ENCODE measurements at regions not wholly inside any gene's neighbourhood (a gene's known extent, or its start where the extent isn't known, plus 50 kb on each side); places are given as distances from the start of the nearest gene placed in this dataset.

DNA sequence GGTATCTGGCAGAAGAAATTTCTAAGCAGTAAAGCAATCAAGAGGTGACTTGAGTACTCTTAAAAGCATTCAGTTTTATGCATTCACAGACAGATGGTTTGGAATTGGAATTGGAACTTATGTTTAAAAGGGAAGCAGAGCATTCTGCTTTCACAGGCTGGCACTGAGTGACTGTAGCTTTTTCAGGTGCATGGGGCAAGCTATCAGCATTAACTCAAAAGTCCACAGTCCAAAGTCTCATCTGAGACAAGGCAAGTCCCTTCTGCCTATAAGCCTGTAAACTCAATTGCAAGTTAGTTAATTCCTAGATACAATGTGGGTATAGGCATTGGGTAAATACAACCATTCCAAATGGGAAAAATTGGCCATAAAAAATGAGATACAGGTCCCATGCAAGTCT is 1620.3 kb downstream of the MRPL39 start:
- no peaks in the 10 kb centered on the region for H3K36me3 Mint-ChIP-seq
- H3K9me3 Mint-ChIP-seq: peaks cover 7% of the 10 kb centered on the region
- peaks cover 3% of the 10 kb centered on the region for H3K27me3 Mint-ChIP-seq
- no peak overlapping the region for H3K4me3 Mint-ChIP-seq
- no peak for DNase-seq (ENCODE audit: low spot score in 2 of 2)
- H3K4me1 Mint-ChIP-seq: no peaks in the 10 kb centered on the region
- no peak overlapping the region for H3K27ac Mint-ChIP-seq
- no peak for ATAC-seq (ENCODE audit: low read depth)

DNA sequence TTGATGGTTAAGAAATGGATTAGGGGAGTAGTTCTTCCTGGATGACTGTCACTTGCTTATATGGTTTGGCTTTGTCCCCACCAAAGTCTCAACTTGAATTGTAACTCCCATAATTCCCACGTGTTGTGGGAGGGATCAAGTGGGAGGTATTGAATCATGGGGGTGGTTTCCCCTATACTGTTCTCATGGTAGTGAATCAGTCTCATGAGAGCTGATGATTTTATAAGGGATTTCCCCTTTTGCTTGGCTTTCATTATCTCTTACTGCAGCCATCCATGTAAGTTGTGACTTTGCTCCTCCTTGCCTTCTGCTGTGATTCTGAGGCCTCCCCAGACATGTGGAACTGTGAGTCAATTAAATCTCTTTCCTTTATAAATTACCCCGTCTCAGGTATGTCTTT is 1621.1 kb downstream of the MRPL39 start:
- no peak for DNase-seq (ENCODE audit: low spot score in 2 of 2)
- Mint-ChIP-seq H3K4me3 (no peak overlapping the region), H3K4me1 (no peaks in the 10 kb centered on the region), H3K27me3 (peaks cover 3% of the 10 kb centered on the region), H3K27ac (no peak overlapping the region), H3K9me3 (peaks cover 7% of the 10 kb centered on the region), H3K36me3 (no peaks in the 10 kb centered on the region)
- ATAC-seq (ENCODE audit: low read depth): no peak

DNA sequence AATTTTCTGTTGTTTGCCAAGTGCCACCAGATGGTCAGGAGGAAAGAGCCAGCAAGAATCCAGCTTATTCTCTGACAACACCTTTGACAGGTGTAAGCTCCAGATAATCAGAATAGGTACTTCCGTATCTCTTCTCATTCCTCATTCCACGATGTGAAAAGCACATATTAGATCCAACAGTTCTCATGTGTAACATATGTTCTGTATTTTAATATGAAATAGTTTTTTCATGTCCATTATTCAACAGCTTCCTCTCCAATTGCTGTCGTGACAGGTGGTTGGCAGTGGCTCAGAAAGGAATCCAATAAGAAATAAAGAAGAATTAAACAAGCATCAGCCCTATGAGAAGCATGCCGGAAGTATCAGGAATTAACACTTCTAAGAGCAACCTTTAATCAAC is 1624.7 kb downstream of the MRPL39 start:
- DNase-seq (ENCODE audit: low spot score in 2 of 2) (no peak), ATAC-seq (ENCODE audit: low read depth) (no peak)
- H3K9me3 Mint-ChIP-seq: peaks cover 5% of the 10 kb centered on the region
- peaks cover 3% of the 10 kb centered on the region for H3K27me3 Mint-ChIP-seq
- H3K4me3 Mint-ChIP-seq: no peak overlapping the region
- H3K36me3 Mint-ChIP-seq: no peaks in the 10 kb centered on the region
- H3K27ac Mint-ChIP-seq: no peak overlapping the region
- peaks cover 3% of the 10 kb centered on the region for H3K4me1 Mint-ChIP-seq

DNA sequence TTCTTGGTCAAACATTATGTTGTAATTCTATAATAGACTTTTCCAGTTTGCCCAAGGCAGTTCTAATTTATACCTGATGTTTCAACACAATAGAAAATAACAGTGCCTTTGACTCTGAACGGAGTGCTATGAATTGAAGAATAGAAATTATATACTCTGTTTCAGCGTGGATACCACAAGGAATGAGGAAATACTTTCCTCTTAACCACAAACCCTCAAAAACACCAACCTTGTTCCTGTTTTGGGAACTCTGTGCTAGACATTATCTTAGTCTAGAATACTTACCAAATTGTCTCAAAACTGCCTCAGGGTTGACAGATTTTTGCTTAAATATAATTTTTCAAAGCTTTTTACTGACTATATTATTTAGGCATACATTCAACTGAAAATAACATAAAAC is 1629.3 kb downstream of the MRPL39 start:
- peaks cover 3% of the 10 kb centered on the region for H3K4me1 Mint-ChIP-seq
- no peak overlapping the region for H3K27ac Mint-ChIP-seq
- ATAC-seq (ENCODE audit: low read depth) (peak; percentile 44), DNase-seq (ENCODE audit: low spot score in 2 of 2) (no peak)
- H3K4me3 Mint-ChIP-seq: no peak overlapping the region
- H3K36me3 Mint-ChIP-seq: no peaks in the 10 kb centered on the region
- no peaks in the 10 kb centered on the region for H3K27me3 Mint-ChIP-seq
- no peaks in the 10 kb centered on the region for H3K9me3 Mint-ChIP-seq

DNA sequence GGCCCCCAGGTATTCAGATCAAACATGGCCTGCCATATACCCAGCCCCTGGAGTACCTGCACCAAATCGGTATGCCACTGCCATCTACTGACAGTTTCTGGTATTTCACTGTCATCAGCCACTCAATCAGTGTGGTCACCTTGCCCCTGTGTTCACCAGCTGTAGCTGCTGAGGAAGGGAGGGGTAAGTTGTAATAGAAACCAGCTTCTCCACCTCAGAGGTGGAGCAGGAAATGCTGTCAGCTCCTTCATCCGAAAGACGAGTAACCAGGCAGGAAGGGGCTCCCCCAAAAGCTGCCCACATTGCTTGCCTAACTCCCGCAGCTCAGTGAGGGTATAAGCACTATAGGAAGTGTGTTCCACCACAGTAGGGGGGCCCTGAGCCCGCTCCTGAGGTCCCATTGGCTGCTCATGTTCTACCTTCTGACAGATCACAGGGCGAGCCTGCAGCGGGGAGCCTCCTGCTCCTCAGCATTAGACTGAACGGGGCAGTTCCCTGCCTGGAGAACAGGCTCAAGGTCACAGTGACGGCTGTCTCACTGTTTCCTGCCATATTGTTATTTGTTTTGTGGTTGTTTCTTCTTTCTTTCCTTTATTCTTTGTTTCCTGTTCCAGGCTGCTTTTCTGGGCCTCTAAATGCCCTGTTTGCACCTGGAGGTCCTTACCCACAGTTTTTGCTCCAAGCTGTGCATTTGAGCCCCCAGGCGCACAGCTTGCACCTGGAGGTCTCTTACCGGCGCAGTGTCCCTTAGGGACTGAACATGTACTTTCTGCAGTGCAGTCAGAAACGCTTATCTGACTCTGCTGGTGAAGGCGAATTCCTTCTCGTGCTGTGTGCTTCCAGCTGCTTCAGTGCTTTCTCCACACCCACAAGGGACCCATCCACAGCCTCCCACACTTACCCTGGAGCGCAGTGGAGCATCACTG is 1638.3 kb downstream of the MRPL39 start:
- no peaks in the 10 kb centered on the region for H3K27me3 Mint-ChIP-seq
- DNase-seq (ENCODE audit: low spot score in 2 of 2): peak; percentile 87 to 90
- peak overlapping the region; percentile 3 for H3K27ac Mint-ChIP-seq
- no peaks in the 10 kb centered on the region for H3K9me3 Mint-ChIP-seq
- peaks cover 11% of the 10 kb centered on the region for H3K4me1 Mint-ChIP-seq
- H3K4me3 Mint-ChIP-seq: peak overlapping the region; percentile 80
- H3K36me3 Mint-ChIP-seq: no peaks in the 10 kb centered on the region
- peak; percentile 90 for ATAC-seq (ENCODE audit: low read depth)

DNA sequence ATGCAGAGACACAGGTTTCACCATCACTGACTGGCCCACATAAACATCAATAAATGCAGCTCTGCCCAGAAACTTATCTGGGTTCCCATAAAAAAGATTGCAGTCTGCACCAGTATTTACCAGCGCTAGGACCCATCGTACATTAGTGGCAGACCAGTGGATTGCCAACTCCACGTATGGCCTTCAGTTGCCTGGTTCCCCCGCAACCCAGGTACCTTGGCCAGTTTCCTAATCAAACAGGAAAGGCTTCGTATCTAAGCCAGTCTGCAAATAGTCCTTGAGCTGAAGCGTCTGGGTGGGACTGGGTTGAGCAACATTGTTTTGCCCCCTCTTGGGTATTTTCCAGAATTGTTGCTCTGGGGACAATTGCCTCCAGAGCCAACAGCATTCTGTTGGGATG is 1639.3 kb downstream of the MRPL39 start:
- ATAC-seq (ENCODE audit: low read depth) (no peak), DNase-seq (ENCODE audit: low spot score in 2 of 2) (no peak)
- no peaks in the 10 kb centered on the region for H3K9me3 Mint-ChIP-seq
- no peaks in the 10 kb centered on the region for H3K36me3 Mint-ChIP-seq
- H3K4me3 Mint-ChIP-seq: no peak overlapping the region
- peaks cover 14% of the 10 kb centered on the region for H3K4me1 Mint-ChIP-seq
- H3K27me3 Mint-ChIP-seq: no peaks in the 10 kb centered on the region
- H3K27ac Mint-ChIP-seq: no peak overlapping the region

DNA sequence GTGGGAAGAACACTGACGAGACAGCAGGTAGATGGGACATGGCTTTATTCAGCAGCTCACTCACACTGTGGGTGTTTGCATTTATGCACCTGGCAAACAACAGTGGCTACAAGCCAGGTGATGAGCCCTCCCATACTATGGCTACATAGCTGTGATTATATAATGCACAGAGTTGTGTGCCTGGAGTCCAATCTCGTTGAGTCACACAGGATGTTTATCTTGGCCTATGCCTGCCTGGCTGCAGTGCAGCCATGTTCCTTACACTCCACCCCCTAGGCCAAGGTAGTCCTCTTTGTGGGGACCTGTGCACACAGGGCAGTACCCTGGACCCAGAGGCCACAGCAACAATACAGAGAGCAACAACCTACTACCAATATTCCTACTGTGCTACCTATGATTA is 1643.8 kb downstream of the MRPL39 start:
- no peak overlapping the region for H3K27ac Mint-ChIP-seq
- no peak for ATAC-seq (ENCODE audit: low read depth)
- H3K36me3 Mint-ChIP-seq: no peaks in the 10 kb centered on the region
- no peak for DNase-seq (ENCODE audit: low spot score in 2 of 2)
- no peak overlapping the region for H3K4me3 Mint-ChIP-seq
- peaks cover 9% of the 10 kb centered on the region for H3K4me1 Mint-ChIP-seq
- no peaks in the 10 kb centered on the region for H3K27me3 Mint-ChIP-seq
- H3K9me3 Mint-ChIP-seq: no peaks in the 10 kb centered on the region

DNA sequence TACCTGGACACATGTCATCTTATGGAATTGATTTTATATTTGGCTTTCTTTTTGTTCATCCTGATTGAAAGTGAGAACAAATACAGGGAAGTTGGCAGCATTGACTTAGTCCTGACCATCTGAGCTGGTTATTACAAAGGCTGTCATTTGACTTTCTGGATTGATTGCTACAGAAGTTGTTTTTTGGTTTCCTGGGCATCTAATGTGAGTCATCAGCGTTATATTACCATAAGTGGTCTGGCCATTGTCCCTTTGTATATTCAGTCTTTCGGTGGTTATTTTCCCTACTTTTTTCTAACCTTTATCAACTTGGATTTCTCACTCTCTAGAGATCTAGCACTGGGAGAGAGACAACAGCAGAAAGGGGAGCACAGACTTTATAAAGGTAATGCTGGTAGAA is 1646.5 kb downstream of the MRPL39 start:
- Mint-ChIP-seq H3K4me3 (no peak overlapping the region), H3K36me3 (no peaks in the 10 kb centered on the region), H3K27me3 (no peaks in the 10 kb centered on the region), H3K27ac (no peak overlapping the region), H3K9me3 (no peaks in the 10 kb centered on the region), H3K4me1 (peaks cover 19% of the 10 kb centered on the region)
- ATAC-seq (ENCODE audit: low read depth) (no peak), DNase-seq (ENCODE audit: low spot score in 2 of 2) (no peak)

DNA sequence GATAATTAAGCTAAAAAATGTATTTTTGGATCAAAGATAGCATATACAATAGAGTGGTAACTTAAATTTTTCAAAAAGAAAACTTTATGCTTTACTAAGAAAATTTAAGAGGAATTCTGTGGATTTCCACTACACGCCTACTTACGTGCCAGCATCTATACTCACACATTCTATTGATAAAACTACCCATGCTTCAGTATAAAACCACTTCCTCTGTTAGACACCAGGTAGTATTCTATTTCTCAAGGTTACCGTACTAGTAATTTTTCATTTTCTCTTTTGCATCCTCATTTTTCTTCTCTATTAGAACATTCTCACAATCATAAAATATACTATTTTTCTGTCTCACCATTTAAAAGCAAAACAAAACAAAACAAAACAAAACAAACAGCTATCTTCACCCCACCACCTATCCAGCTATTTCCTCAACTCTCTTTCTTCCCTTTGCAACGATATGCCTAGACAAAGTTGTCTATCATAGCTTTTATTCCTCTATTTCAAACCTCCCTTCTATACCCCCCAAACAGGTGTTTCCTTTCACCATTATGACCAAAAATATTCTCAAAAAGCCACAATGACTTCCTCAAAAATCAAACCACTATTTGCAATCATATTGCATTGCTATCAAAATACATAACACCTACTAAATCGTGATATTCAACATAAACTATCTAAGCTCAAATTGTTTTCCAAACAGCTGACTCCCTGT is 1652.0 kb downstream of the MRPL39 start:
- Mint-ChIP-seq H3K36me3 (no peaks in the 10 kb centered on the region), H3K27me3 (no peaks in the 10 kb centered on the region)

DNA sequence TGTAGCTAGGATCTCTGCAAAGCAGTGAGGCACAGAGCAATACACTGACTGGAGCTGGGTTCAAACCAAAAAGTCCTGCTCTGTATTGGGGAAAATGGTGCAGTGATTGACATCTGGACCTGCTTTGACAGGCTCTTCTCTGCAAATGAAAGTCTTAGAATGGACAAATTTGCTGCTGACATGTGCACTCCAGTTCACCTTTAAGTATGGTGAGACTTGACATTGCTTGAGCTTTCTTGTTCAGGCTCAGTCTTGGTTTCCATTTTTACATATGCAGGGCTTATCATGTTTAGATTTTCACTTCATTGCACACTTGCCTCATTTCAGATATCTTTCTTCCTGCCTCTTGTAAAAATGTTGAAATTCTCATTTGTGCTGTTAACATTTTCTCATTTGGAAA is 1655.0 kb downstream of the MRPL39 start:
- Mint-ChIP-seq H3K27me3 (no peaks in the 10 kb centered on the region), H3K27ac (no peak overlapping the region), H3K9me3 (no peaks in the 10 kb centered on the region), H3K4me1 (peaks cover 32% of the 10 kb centered on the region), H3K4me3 (no peak overlapping the region), H3K36me3 (no peaks in the 10 kb centered on the region)
- no peak for DNase-seq (ENCODE audit: low spot score in 2 of 2)
- ATAC-seq (ENCODE audit: low read depth): no peak

More for the DNA sequence above, 1652.0 kb downstream of the MRPL39 start:
- Mint-ChIP-seq H3K4me1 (peaks cover 23% of the 10 kb centered on the region), H3K4me3 (peak overlapping the region; percentile 60), H3K27ac (peak overlapping the region; percentile 17), H3K9me3 (no peaks in the 10 kb centered on the region)
- DNase-seq (ENCODE audit: low spot score in 2 of 2): peak in 1 of 2 donors; percentile 8
- ATAC-seq (ENCODE audit: low read depth): peak; percentile 85

DNA sequence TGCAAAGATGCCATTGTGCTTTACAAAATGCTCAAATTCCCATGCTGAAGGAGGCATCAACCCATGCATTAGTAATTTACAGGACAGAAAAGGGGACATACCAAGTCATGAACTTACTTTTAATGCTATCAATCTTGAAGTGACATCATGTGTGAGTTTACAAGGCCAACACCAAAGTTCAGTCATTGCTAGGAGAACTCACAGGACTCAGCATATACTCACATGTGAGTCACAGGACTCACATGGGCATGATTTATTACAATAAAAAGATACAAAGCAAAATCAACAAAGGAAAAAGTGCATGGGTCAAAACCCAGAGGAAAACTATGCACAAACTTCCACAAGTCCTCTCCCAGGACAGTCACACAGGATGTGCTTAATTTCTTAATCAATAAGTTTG is 1656.0 kb downstream of the MRPL39 start:
- ATAC-seq (ENCODE audit: low read depth) (no peak), DNase-seq (ENCODE audit: low spot score in 2 of 2) (no peak)
- no peak overlapping the region for H3K27ac Mint-ChIP-seq
- peaks cover 28% of the 10 kb centered on the region for H3K4me1 Mint-ChIP-seq
- H3K36me3 Mint-ChIP-seq: no peaks in the 10 kb centered on the region
- H3K27me3 Mint-ChIP-seq: no peaks in the 10 kb centered on the region
- no peak overlapping the region for H3K4me3 Mint-ChIP-seq
- H3K9me3 Mint-ChIP-seq: no peaks in the 10 kb centered on the region

DNA sequence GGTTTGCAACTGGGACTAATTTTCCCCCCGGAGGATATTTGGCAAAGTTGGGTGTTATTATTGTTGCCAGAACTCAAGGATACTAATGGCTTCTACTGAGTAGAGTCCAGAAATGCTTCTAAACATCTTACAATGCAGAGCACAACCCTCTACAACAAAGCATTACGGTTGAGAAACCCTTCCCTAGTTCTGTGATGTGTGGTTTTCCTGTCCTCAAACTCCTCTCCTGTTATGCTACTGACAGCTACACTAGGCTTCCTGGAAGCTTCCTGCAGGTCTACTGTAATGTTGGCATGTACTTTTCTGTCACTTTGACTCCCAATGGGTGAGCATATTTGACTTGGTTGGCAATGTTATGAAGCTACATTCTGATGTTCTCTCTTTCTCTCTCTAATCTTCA is 1656.9 kb downstream of the MRPL39 start:
- Mint-ChIP-seq H3K9me3 (no peaks in the 10 kb centered on the region), H3K36me3 (no peaks in the 10 kb centered on the region), H3K27ac (no peak overlapping the region), H3K27me3 (no peaks in the 10 kb centered on the region), H3K4me1 (peaks cover 22% of the 10 kb centered on the region), H3K4me3 (no peak overlapping the region)
- DNase-seq (ENCODE audit: low spot score in 2 of 2) (no peak), ATAC-seq (ENCODE audit: low read depth) (no peak)

DNA sequence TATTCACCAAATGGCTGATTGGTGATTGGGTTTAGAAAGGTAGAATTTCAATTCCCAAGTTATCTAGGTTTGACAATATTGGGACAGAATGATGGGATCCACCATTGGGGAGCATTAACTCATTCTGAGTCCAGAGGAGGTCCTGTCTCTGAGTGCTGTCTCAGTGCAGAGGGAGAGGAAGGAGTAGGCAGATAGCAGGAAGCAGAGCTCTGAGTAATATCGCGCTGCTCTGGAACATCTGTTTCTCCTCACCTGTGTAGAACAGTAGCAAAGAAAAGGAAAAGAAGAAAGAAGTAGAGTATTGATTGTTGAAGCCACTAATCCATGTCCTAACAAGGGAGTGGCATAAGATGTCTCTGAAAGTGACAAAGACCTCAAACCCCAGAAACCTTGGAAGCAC is 1657.8 kb downstream of the MRPL39 start:
- Mint-ChIP-seq H3K36me3 (no peaks in the 10 kb centered on the region), H3K27ac (no peak overlapping the region), H3K4me3 (no peak overlapping the region), H3K4me1 (peaks cover 22% of the 10 kb centered on the region), H3K27me3 (no peaks in the 10 kb centered on the region), H3K9me3 (no peaks in the 10 kb centered on the region)
- DNase-seq (ENCODE audit: low spot score in 2 of 2): no peak
- no peak for ATAC-seq (ENCODE audit: low read depth)

DNA sequence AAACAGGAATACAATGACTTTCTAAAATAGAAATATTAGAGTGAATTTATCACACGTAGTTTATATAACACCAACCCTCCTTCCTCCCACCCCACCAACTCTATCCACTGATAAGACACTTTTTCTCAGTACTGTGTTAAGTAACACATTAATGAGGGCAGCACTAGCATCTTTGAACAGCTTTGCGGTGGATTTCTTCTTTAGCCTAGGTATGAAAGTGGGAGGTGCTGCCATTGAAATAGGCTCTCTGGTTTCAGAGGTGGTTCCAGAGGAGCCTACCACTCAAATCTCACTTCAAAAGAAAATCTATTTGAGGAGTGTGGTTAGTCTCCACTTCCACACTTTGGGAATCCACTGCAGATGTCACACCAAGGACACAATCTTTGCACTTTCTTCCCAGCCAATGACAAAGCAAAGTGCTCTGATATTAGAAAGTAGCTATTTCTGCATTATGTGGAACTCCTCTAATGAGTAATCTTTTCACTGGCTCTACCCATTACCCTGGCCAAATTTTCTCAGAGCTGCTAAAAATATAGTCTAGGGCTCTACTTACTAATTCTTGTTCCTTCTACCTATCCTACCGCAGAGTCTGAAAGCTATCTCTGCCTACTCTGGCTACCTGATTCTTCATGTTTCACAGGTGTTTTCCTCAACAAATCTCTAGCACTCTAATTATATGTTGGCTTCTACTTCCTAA is 1667.8 kb downstream of the MRPL39 start:
- no peak for DNase-seq (ENCODE audit: low spot score in 2 of 2)
- Mint-ChIP-seq H3K27me3 (no peaks in the 10 kb centered on the region), H3K27ac (no peak overlapping the region), H3K4me3 (no peak overlapping the region), H3K9me3 (no peaks in the 10 kb centered on the region), H3K4me1 (peaks cover 12% of the 10 kb centered on the region), H3K36me3 (no peaks in the 10 kb centered on the region)
- ATAC-seq (ENCODE audit: low read depth): no peak

Measured in memory B cell (primary cell).